Hepatocyte (in vitro differentiated cells): ENCODE measurements at regions not wholly inside any gene's neighbourhood (a gene's known extent, or its start where the extent isn't known, plus 50 kb on each side); places are given as distances from the start of the nearest gene placed in this dataset.

Experiments used
- CTCF ChIP-seq: fragments of 200-600 bp; sonication (generic); IDR thresholded peaks from 2 replicates; pipeline ENCODE4 v1.5.1; 2016; ENCODE audit warnings: antibody characterized with exemption, mild to moderate bottlenecking; ENCODE audit not compliant: poor library complexity
- EZH2 ChIP-seq: fragments of 200-600 bp; sonication (generic); IDR thresholded peaks from 2 replicates; pipeline ENCODE4 v1.6.1; 2016; ENCODE audit warnings: antibody characterized with exemption, mild to moderate bottlenecking, borderline replicate concordance
- EZH2phosphoT487 ChIP-seq: fragments of 200-600 bp; sonication (generic); IDR thresholded peaks from one replicate; pipeline ENCODE4 v1.6.1; 2018; ENCODE audit warnings: antibody characterized with exemption, mild to moderate bottlenecking, low read depth, moderate library complexity; ENCODE audit not compliant: unreplicated experiment, severe bottlenecking

GRCh38 chr10:78781991-78782390, 286.8 kb upstream of the ZMIZ1 start:
- no peak for TF ChIP-seq EZH2
- no peak for TF ChIP-seq CTCF
- TF ChIP-seq EZH2phosphoT487, result no peak
